SK-N-SH (cell line): ENCODE measurements at regions not wholly inside any gene's neighbourhood (a gene's known extent, or its start where the extent isn't known, plus 50 kb on each side); places are given as distances from the start of the nearest gene placed in this dataset.

ENCODE experiments used
- CTCF ChIP-seq: fragments of 200-600 bp; sonication (generic); IDR thresholded peaks from 2 replicates; pipeline ENCODE4 v1.6.1; 2017; ENCODE audit warnings: antibody characterized with exemption, mild to moderate bottlenecking, moderate library complexity
- EP300 ChIP-seq, 2 experiments: IDR thresholded peaks; 2 replicates each; pipeline versions ENCODE4 v1.4.0 to v1.6.1; 2012; ENCODE audit warnings: borderline replicate concordance in 1 of 2, low read depth in 1 of 2, low read length in 1 of 2
- EZH2phosphoT487 ChIP-seq: fragments of 200-600 bp; sonication (generic); IDR thresholded peaks from 2 replicates; pipeline ENCODE4 v1.6.1; 2017; ENCODE audit warnings: low read depth, mixed run types, mild to moderate bottlenecking, antibody characterized with exemption, moderate library complexity, borderline replicate concordance
- FOXJ3 ChIP-seq: sonication (generic); formaldehyde crosslinking; IDR thresholded peaks from 2 replicates; pipeline ENCODE4 v1.5.1; 2020; ENCODE audit warnings: mild to moderate bottlenecking, missing genetic modification reagents
- FOXM1 ChIP-seq: IDR thresholded peaks from 2 replicates; pipeline ENCODE4 v1.4.0; 2012; ENCODE audit warnings: low read depth, mild to moderate bottlenecking
- GABPA ChIP-seq: IDR thresholded peaks from 2 replicates; pipeline ENCODE4 v1.4.0; 2012; ENCODE audit warnings: low read depth, mild to moderate bottlenecking
- MEF2A ChIP-seq: IDR thresholded peaks from 2 replicates; pipeline ENCODE4 v1.4.0; 2012; ENCODE audit warnings: low read depth, borderline replicate concordance
- MXI1 ChIP-seq: IDR thresholded peaks from 2 replicates; pipeline ENCODE4 v1.6.1; 2012; ENCODE audit warnings: mild to moderate bottlenecking, low read depth, low read length, improper control_type of control experiment
- RAD21 ChIP-seq: IDR thresholded peaks from 2 replicates; pipeline ENCODE4 v1.6.1; 2012; ENCODE audit warnings: mild to moderate bottlenecking, low read length
- RFX5 ChIP-seq: IDR thresholded peaks from 2 replicates; pipeline ENCODE4 v1.6.1; 2012; ENCODE audit warnings: mild to moderate bottlenecking, improper control_type of control experiment, low read length
- TAF1 ChIP-seq: IDR thresholded peaks from 2 replicates; pipeline ENCODE4 v1.6.1; 2012; ENCODE audit warnings: low read depth, mild to moderate bottlenecking, low read length, moderate library complexity, borderline replicate concordance
- USF2 ChIP-seq: fragments of 150-350 bp; IDR thresholded peaks from 2 replicates; pipeline ENCODE4 v1.6.1; 2017; ENCODE audit warnings: antibody characterized with exemption, low read length, low read depth, borderline replicate concordance
- YY1 ChIP-seq: IDR thresholded peaks from 2 replicates; pipeline ENCODE4 v1.4.0; 2012; ENCODE audit warnings: low read depth, mild to moderate bottlenecking

- TF ChIP-seq EP300 (IDR thresholded peaks at IDR 0.05; ENCODE audit: borderline replicate concordance in 1 of 2, low read depth in 1 of 2, low read length in 1 of 2) (no peak), USF2 (no peak), GABPA (no peak), FOXM1 (no peak), CTCF (no peak), FOXJ3 (CRISPR knock-in tag) (no peak), RFX5 (no peak), MXI1 (no peak), RAD21 (no peak), EZH2phosphoT487 (no peak), MEF2A (no peak), TAF1 (no peak), YY1 (no peak)
Measured at GRCh38 chrX:45267007-45267406, 66.3 kb upstream of the DIPK2B start.
